ENCODE measurements at regions not wholly inside any gene's neighbourhood (a gene's known extent, or its start where the extent isn't known, plus 50 kb on each side); places are given as distances from the start of the nearest gene placed in this dataset.

GRCh38 chr2:217535957-217536708 lies 466.7 kb downstream of the TNS1 start:
- no peak for TF ChIP-seq CTCF (IDR thresholded peaks at IDR 0.05)
- no peak for TF ChIP-seq RAD21 (IDR thresholded peaks at IDR 0.05; ENCODE audit: low read length)
- TF ChIP-seq SMC3 (IDR thresholded peaks at IDR 0.05; ENCODE audit: low read depth, low read length): no peak
- no peak for TF ChIP-seq ZBTB33 (IDR thresholded peaks at IDR 0.05; ENCODE audit: borderline replicate concordance, low read depth)
- TF ChIP-seq NFIC (IDR thresholded peaks at IDR 0.05; ENCODE audit: borderline replicate concordance): no peak
